Prostate gland (tissue), 2 donors: ENCODE measurements at regions not wholly inside any gene's neighbourhood (a gene's known extent, or its start where the extent isn't known, plus 50 kb on each side); places are given as distances from the start of the nearest gene placed in this dataset.

Source experiments
- DNase-seq: peaks from one replicate; pipeline ENCODE4 v3.0.0-alpha.2; 2019; ENCODE audit warnings: low spot score
- H3K27ac ChIP-seq, 2 donors: fragments of 200-600 bp; sonication (generic); 2 replicates each; pipeline ENCODE4 v1.5.1; 2017 to 2019
- H3K27me3 ChIP-seq: fragments of 200-600 bp; sonication (generic); replicated peaks from 2 replicates; pipeline ENCODE4 v1.5.1; 2019; ENCODE audit not compliant: insufficient read depth
- H3K36me3 ChIP-seq, 2 donors: fragments of 200-600 bp; sonication (generic); 1 replicate in 1 of 2; 2 replicates in 1 of 2; pipeline versions ENCODE4 v1.5.1 to v1.8.1; 2017 to 2019
- H3K4me1 ChIP-seq: fragments of 200-600 bp; sonication (generic); replicated peaks from 2 replicates; pipeline ENCODE4 v1.5.1; 2019
- H3K4me3 ChIP-seq, 2 donors: fragments of 200-600 bp; sonication (generic); 2 replicates each; pipeline ENCODE4 v1.5.1; 2017 to 2019
- H3K9me3 ChIP-seq: fragments of 200-600 bp; sonication (generic); 2 replicates; pipeline ENCODE4 v1.5.1; 2017
- POLR2A ChIP-seq: fragments of 450-650 bp; IDR thresholded peaks from one replicate; pipeline ENCODE4 v1.6.1; 2016; ENCODE audit warnings: antibody characterized with exemption, mild to moderate bottlenecking
- POLR2AphosphoS5 ChIP-seq: sonication (generic); formaldehyde crosslinking; IDR thresholded peaks from one replicate; pipeline ENCODE4 v1.6.1; 2017; ENCODE audit warnings: antibody characterized with exemption
- WGBS: methylation state at CpG from one replicate; pipeline ENCODE4 v1.1.5; 2018; 5-methylcytosine and 5-hydroxymethylcytosine counted together
- intact Hi-C: fragments of 100-400 bp; cut with DNase I; formaldehyde crosslinking; loops from one replicate; pipeline ENCODE4 v1.14.2; 2022
- TF ChIP-seq, protein P1 (sequence below), 4 experiments: fragments of 200-600 bp in 2 of 4; fragments of 450-650 bp in 2 of 4; sonication (generic) in 2 of 4; IDR thresholded peaks; 1 replicate in 3 of 4; 2 replicates in 1 of 4; pipeline ENCODE4 v1.5.1; 2016 to 2019; ENCODE audit warnings: antibody characterized with exemption in 4 of 4, mild to moderate bottlenecking in 2 of 4, moderate library complexity in 2 of 4

DNA sequence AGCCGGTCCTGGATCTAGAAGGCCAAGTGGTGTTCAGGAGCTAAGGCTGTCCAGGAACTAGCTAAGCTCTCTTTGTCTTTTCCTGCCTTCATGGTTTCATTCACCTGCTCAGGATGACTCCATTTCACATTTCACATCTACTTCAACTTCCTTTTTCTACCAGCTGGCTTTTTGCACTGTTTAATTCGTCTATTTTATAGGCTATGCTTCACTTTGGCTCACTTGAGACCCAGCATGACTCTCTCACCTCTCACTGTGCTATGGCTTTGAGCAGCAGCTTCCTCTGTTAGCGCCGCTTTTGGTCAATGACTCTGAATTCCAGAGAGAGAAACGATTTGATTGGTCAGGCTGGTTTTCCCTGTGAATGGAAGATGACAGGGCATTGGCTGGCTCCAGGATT lies 213.5 kb upstream of the CLNK start:
- WGBS, result 84% methylated on average over 5 of the region's 5 CpGs
- intact Hi-C loops, result no loop called here
- DNase-seq, result no peak

DNA sequence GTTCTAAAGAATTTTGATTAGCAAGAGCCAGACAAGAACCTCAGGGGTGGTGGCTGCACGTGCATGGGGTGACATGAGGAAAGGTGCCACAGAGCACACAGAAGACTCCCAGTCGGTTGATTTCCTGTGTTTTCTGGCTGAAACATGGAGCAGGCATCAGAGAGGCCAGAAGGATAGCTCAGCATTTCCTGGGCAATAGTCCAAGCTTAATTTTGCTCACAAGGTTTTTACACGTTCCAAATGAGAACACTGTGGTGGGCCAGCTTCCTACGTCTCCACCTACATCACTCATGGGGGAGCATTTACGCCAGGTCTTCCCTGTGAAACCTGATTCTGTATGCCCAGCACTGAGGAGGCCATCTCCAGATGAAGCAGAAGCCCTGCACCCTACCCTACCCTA lies 212.5 kb upstream of the CLNK start:
- WGBS, result 79% methylated on average over 5 of the region's 5 CpGs
- intact Hi-C loops, result no loop called here
- no peaks in the 10 kb centered on the region for H3K4me1 ChIP-seq
- TF ChIP-seq POLR2AphosphoS5, result no peak
- TF ChIP-seq, protein P1, sequence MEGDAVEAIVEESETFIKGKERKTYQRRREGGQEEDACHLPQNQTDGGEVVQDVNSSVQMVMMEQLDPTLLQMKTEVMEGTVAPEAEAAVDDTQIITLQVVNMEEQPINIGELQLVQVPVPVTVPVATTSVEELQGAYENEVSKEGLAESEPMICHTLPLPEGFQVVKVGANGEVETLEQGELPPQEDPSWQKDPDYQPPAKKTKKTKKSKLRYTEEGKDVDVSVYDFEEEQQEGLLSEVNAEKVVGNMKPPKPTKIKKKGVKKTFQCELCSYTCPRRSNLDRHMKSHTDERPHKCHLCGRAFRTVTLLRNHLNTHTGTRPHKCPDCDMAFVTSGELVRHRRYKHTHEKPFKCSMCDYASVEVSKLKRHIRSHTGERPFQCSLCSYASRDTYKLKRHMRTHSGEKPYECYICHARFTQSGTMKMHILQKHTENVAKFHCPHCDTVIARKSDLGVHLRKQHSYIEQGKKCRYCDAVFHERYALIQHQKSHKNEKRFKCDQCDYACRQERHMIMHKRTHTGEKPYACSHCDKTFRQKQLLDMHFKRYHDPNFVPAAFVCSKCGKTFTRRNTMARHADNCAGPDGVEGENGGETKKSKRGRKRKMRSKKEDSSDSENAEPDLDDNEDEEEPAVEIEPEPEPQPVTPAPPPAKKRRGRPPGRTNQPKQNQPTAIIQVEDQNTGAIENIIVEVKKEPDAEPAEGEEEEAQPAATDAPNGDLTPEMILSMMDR (IDR thresholded peaks at IDR 0.05), result no peak
- no peak for TF ChIP-seq POLR2A
- no peak overlapping the region for H3K27ac ChIP-seq
- no peaks in the 10 kb centered on the region for H3K9me3 ChIP-seq
- H3K27me3 ChIP-seq, result no peaks in the 10 kb centered on the region
- no peak for DNase-seq
- H3K4me3 ChIP-seq, result no peak overlapping the region
- no peaks in the 10 kb centered on the region for H3K36me3 ChIP-seq

More for the DNA sequence above, 213.5 kb upstream of the CLNK start:
- Histone ChIP-seq H3K27ac (no peak overlapping the region), H3K4me3 (no peak overlapping the region), H3K9me3 (no peaks in the 10 kb centered on the region), H3K36me3 (no peaks in the 10 kb centered on the region), H3K4me1 (no peaks in the 10 kb centered on the region), H3K27me3 (no peaks in the 10 kb centered on the region)
- TF ChIP-seq POLR2A (no peak), POLR2AphosphoS5 (no peak)
- TF ChIP-seq, protein P1 (IDR thresholded peaks at IDR 0.05), result no peak

DNA sequence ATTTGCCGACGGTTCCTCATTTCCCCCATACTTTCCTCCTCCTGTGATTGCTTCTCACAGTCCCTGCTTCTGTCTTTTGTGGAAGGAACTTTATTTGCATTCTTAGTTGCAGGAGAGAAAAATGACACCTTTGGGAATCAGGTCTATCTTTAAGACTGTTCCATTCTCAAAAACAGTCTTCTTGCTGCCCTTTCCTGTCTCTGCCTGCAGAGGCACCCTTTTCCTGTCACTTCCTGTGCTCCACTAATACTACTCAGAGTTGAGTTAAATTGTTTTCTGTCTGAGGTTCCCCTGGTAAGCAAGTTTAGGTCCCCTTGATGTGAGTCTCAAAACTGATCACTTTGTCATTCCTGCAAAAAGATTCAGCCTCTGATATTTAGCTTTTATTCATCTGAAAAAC lies 208.8 kb upstream of the CLNK start:
- DNase-seq, result no peak
- H3K4me3 ChIP-seq, result no peak overlapping the region
- H3K36me3 ChIP-seq, result no peaks in the 10 kb centered on the region
- H3K9me3 ChIP-seq, result no peaks in the 10 kb centered on the region
- H3K27me3 ChIP-seq, result no peaks in the 10 kb centered on the region
- TF ChIP-seq POLR2A (no peak), POLR2AphosphoS5 (no peak)
- TF ChIP-seq, protein P1 (IDR thresholded peaks at IDR 0.05), result no peak
- WGBS, result 84% methylated on average over 2 of the region's 2 CpGs
- H3K27ac ChIP-seq, result no peak overlapping the region
- no peaks in the 10 kb centered on the region for H3K4me1 ChIP-seq
- intact Hi-C loops, result no loop called here

DNA sequence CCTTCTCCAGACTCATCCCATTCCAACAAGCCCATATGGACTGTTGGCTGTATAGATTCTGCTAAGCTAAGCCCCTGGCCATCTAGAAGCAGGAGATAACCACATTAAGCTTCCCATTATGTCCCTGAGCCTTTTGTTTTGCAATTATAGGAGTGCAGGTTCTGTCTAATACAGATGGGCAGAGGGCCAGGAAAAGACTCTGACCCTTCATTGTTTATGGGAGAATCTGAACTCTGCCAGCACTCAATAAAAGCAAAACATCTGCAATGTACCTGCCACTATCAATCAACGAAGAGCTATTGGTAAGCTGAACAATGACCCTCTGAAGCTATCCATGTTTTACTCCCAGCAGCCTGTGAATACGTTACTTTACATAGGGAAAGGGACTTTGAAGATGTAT lies 207.3 kb upstream of the CLNK start:
- Histone ChIP-seq H3K9me3 (no peaks in the 10 kb centered on the region), H3K36me3 (no peaks in the 10 kb centered on the region), H3K4me3 (no peak overlapping the region), H3K4me1 (no peaks in the 10 kb centered on the region), H3K27me3 (no peaks in the 10 kb centered on the region), H3K27ac (no peak overlapping the region)
- WGBS, result 15% methylated on average over 2 of the region's 2 CpGs
- intact Hi-C loops, result no loop called here
- DNase-seq, result no peak
- TF ChIP-seq POLR2A (no peak), POLR2AphosphoS5 (no peak)
- TF ChIP-seq, protein P1 (IDR thresholded peaks at IDR 0.05), result no peak

DNA sequence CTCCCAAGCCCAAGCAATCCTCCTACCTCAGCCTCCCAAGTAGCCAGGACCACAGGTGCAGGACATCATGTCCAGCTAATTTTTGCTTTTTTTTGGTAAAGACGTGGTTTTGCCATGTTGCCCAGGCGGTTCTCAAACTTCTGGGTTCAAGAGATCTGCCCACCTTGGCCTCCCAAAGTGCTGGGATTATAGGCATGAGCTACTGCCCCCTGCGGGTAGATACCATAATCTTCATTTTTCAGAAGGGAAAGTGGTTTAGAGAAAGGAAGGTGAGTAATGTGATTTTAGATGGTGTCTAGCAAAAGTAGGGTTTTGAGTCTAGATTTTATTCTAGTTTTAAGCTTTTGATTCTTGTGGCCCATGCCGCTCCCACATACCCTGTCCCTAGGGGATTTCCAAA lies 205.3 kb upstream of the CLNK start:
- no peaks in the 10 kb centered on the region for H3K9me3 ChIP-seq
- TF ChIP-seq, protein P1 (IDR thresholded peaks at IDR 0.05), result no peak
- no peak for TF ChIP-seq POLR2AphosphoS5
- no peak for TF ChIP-seq POLR2A
- 95% methylated on average over 4 of the region's 4 CpGs for WGBS
- H3K4me3 ChIP-seq, result no peak overlapping the region
- H3K36me3 ChIP-seq, result no peaks in the 10 kb centered on the region
- H3K27me3 ChIP-seq, result no peaks in the 10 kb centered on the region
- no peak for DNase-seq
- H3K4me1 ChIP-seq, result no peaks in the 10 kb centered on the region
- intact Hi-C loops, result no loop called here
- H3K27ac ChIP-seq, result no peak overlapping the region
